ENCODE measurements at regions not wholly inside any gene's neighbourhood (a gene's known extent, or its start where the extent isn't known, plus 50 kb on each side); places are given as distances from the start of the nearest gene placed in this dataset.

DNA sequence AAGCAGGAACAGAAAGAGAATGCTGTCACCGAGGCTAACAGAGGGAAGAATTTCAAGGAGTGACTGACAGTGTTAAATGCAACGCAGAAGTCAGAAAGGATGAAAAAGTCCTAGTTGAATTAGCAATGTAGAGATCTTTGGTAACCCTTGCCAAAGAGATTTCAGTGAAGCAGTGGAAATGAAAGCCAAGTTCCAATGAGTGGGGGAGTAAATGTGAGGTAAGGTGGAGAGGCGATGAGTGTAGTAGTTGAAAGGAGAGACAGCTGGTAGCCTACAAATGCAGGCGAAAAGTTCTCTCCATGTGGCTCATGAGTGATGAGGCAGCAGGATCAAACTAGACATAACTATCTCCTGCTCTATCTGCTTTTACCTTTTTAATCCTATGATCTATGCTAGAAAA lies 74.6 kb upstream of the IPO9 start:
- TF ChIP-seq CTCF (IDR thresholded peaks at IDR 0.05 in 4 of 5, conservative IDR thresholded peaks at IDR 0.05 in 1 of 5), result no peak
- TF ChIP-seq POLR2A (IDR thresholded peaks at IDR 0.05), result no peak
